ENCODE measurements at regions not wholly inside any gene's neighbourhood (a gene's known extent, or its start where the extent isn't known, plus 50 kb on each side); places are given as distances from the start of the nearest gene placed in this dataset.

- Histone ChIP-seq H3K4me3 (ENCODE audit: low read depth, low read length, poor library complexity, severe bottlenecking) (no peak overlapping the region), H3K9me2 (ENCODE audit: insufficient read depth, low read length) (no peaks in the 10 kb centered on the region), H3K27ac (ENCODE audit: low read depth, low read length, poor library complexity, severe bottlenecking) (no peak overlapping the region), H3K79me2 (ENCODE audit: insufficient read depth, low read depth, low read length) (no peaks in the 10 kb centered on the region), H3K4me1 (ENCODE audit: insufficient read depth, low read length, poor library complexity, severe bottlenecking) (no peaks in the 10 kb centered on the region), H4K20me1 (ENCODE audit: insufficient read depth, low read length) (no peaks in the 10 kb centered on the region), H3K9me3 (ENCODE audit: low read length) (no peaks in the 10 kb centered on the region), H3K36me3 (ENCODE audit: insufficient read depth, low read length) (no peaks in the 10 kb centered on the region), H2AFZ (ENCODE audit: low read length) (no peak overlapping the region), H3K4me2 (ENCODE audit: low read length) (no peak overlapping the region)
- ChIA-PET POLR2A (no interaction called here), CTCF (ENCODE audit: unreplicated experiment) (no interaction called here)
- TF ChIP-seq EZH2phosphoT487 (IDR thresholded peaks at IDR 0.05; ENCODE audit: borderline replicate concordance, low read depth, low read length) (no peak), CTCF (conservative IDR thresholded peaks at IDR 0.05; ENCODE audit: low read length) (no peak)
- DNase-seq (ENCODE audit: low spot score) = no peak
- BruUV-seq (replicated peaks) = no TSS peak
- intact Hi-C loops (cut with micrococcal nuclease; ENCODE audit: unreplicated experiment) = no loop called here
Measured at GRCh38 chr4:164368894-164369293, 385.0 kb upstream of the SMIM31 start.

DNA sequence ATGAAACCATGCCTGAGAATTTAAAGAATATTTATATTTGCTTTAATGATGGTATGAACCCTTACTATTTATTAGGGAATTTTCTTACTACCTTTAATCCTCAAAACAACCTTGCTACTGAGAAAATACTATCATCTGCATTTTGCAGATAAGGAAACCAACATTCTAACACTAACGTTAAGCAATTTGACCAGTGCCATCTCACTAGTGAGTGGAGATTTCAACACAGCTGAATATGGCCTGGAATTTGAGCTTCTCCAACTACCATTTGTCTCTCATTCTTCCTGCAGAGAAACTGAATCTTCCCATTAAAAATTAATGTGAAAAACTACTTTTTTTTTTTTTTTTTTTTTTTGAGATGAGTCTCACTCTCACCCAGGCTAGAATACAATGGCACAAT lies 380.9 kb upstream of the SMIM31 start:
- POLR2A ChIA-PET = no interaction called here
- CTCF ChIA-PET (ENCODE audit: unreplicated experiment) = no interaction called here

GRCh38 chr4:164377277-164377676 lies 376.7 kb upstream of the SMIM31 start:
- H3K4me2 ChIP-seq (ENCODE audit: low read length) = no peak overlapping the region
- H3K27ac ChIP-seq (ENCODE audit: low read depth, low read length, poor library complexity, severe bottlenecking) = no peak overlapping the region
- TF ChIP-seq EZH2phosphoT487 (IDR thresholded peaks at IDR 0.05; ENCODE audit: borderline replicate concordance, low read depth, low read length) = no peak
- no peak overlapping the region for H2AFZ ChIP-seq (ENCODE audit: low read length)
- no peaks in the 10 kb centered on the region for H3K36me3 ChIP-seq (ENCODE audit: insufficient read depth, low read length)
- no peak overlapping the region for H3K4me3 ChIP-seq (ENCODE audit: low read depth, low read length, poor library complexity, severe bottlenecking)
- H4K20me1 ChIP-seq (ENCODE audit: insufficient read depth, low read length) = no peaks in the 10 kb centered on the region
- no peaks in the 10 kb centered on the region for H3K9me2 ChIP-seq (ENCODE audit: insufficient read depth, low read length)
- no peaks in the 10 kb centered on the region for H3K79me2 ChIP-seq (ENCODE audit: insufficient read depth, low read depth, low read length)
- no peak for DNase-seq (ENCODE audit: low spot score)
- no peaks in the 10 kb centered on the region for H3K4me1 ChIP-seq (ENCODE audit: insufficient read depth, low read length, poor library complexity, severe bottlenecking)
- BruUV-seq (replicated peaks) = no TSS peak
- H3K9me3 ChIP-seq (ENCODE audit: low read length) = no peaks in the 10 kb centered on the region
- POLR2A ChIA-PET = no interaction called here
- intact Hi-C loops (cut with micrococcal nuclease; ENCODE audit: unreplicated experiment) = no loop called here
- CTCF ChIA-PET (ENCODE audit: unreplicated experiment) = no interaction called here

More for the DNA sequence above, 380.9 kb upstream of the SMIM31 start:
- Histone ChIP-seq H3K9me2 (ENCODE audit: insufficient read depth, low read length) (no peaks in the 10 kb centered on the region), H3K9me3 (ENCODE audit: low read length) (no peaks in the 10 kb centered on the region), H4K20me1 (ENCODE audit: insufficient read depth, low read length) (no peaks in the 10 kb centered on the region), H3K4me2 (ENCODE audit: low read length) (no peak overlapping the region), H3K36me3 (ENCODE audit: insufficient read depth, low read length) (no peaks in the 10 kb centered on the region), H2AFZ (ENCODE audit: low read length) (no peak overlapping the region), H3K4me1 (ENCODE audit: insufficient read depth, low read length, poor library complexity, severe bottlenecking) (no peaks in the 10 kb centered on the region), H3K79me2 (ENCODE audit: insufficient read depth, low read depth, low read length) (no peaks in the 10 kb centered on the region), H3K4me3 (ENCODE audit: low read depth, low read length, poor library complexity, severe bottlenecking) (no peak overlapping the region), H3K27ac (ENCODE audit: low read depth, low read length, poor library complexity, severe bottlenecking) (no peak overlapping the region)
- intact Hi-C loops (cut with micrococcal nuclease; ENCODE audit: unreplicated experiment) = no loop called here
- TF ChIP-seq CTCF (conservative IDR thresholded peaks at IDR 0.05; ENCODE audit: low read length) (no peak), EZH2phosphoT487 (IDR thresholded peaks at IDR 0.05; ENCODE audit: borderline replicate concordance, low read depth, low read length) (no peak)
- BruUV-seq (replicated peaks) = no TSS peak
- no peak for DNase-seq (ENCODE audit: low spot score)

All from OCI-LY7 (cell line).